NCI-H510A (cell line): ENCODE measurements at regions not wholly inside any gene's neighbourhood (a gene's known extent, or its start where the extent isn't known, plus 50 kb on each side); places are given as distances from the start of the nearest gene placed in this dataset.

Experiments
- DNase-seq: peaks from one replicate; lab custom pipeline; 2025; lab: John Stamatoyannopoulos, UW

GRCh38 chr2:204109681-204110080 is 173.1 kb downstream of the ICOS start:
- no peak for DNase-seq

GRCh38 chr2:204110338-204110741 is 173.8 kb downstream of the ICOS start:
- no peak for DNase-seq

DNA sequence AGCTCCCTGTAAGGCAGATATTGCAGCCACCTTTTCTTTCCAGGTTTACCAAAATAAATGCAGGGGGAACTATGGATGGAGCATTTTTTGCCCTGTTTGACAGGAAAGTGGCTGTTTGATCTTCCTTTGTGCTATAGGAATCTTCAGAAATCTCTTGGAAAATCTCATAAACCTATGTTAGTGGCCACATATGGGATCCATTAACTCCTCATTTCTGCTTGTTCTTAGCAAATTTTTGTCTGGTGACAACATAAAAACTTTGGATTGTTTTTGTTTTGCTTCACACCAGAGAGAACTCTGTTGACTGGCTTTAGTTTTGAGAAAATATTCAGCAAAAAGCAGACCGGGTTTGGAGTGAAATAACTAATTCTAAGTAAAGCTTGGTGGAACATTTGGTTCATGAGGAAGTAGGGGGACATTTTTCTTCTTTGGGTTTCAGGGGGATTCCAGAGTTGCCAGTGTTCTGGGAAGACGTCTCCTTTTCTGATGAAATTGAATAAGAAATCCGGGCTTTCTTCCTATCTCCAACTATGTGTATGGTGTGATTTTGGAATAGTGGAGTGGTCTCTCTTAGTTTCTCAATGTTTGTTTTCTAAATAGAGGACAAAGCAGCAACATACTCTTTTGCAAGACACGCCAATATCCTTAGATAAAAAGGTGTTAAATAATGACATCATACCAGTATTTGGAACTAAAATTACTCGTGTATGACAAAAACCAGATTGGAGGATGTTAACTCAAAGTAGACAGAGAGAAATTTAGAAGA is 174.4 kb downstream of the ICOS start:
- no peak for DNase-seq

GRCh38 chr2:204112084-204112770 is 175.7 kb downstream of the ICOS start:
- no peak for DNase-seq

DNA sequence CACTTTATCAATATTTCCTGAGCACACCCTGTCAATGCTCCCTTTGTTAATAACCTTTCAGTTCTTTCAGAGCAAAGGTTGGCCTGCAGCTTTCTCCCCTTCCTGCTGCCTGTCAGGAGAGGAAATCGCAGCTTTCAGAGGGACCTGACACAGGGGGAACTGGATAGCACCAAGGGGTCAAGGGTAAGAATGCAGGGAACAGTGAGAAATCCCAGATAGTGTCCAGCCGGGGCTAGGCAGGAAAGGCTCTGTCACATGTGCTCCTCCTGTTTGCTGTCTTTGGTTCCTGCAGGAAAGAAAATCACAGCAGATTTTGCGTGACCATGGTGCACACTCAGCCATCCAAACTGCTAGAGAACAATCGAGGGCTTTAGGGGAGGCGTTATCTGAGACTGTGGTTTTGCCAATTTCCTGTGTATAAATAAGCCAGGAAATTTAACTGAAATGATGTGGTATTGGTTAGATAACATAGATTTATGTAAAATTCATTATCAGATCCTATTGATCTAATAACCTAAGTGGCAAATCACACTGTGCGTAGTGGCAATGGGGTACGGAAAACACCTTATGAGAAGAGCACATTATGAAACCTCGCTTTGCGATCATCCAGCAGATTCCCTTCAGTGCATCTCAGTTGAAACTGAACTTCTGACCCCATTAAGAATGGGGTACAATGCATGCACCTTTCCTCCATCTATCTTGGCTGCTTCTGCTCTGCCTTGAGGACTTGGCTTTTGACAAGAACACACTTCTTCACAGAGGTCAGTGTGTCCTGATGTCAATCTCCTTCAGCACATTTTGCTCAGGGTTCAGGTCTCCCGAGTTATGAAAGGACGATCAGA is 178.0 kb downstream of the ICOS start:
- DNase-seq: no peak

DNA sequence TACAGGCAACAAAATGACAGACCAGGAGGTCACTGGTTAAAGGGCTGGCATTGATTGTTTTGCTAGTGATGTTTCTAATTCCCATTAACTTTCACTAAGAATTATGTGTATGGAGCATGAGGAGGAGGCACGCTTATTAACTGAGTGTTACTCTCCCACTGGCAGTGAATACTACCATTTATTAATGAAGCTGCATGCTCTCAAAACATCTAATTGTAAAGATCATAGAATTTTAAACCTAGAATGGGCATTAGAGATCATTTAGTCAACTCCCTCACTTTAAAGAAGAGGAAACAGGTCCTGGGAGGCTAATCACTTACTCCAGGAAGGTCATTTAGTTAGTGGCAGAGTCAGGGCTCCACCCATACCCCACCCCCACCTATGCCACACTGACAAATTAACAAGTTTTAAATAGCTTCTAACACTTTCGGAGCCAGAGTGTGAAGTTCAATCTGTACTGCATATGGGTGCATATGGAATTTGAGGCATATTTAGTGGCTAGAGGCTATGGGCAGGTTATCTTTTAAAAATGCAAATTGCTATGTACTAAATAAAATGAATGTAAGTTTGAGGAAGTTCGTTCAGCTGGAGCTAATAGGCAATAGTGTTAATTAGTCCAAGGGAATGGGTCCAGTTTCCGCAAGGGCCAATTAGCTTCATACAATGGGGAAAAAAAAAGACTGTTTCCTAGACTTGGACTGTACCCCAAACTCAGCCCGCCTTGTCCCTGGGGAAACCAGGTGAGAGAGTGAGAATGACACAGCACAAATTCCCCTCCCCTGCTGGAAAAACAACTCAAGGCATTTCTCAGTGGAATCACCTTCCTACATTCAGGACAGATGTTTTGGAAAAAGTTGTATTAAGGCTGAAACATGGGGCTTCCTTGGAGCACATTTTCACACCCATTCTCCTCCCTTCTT is 178.8 kb downstream of the ICOS start:
- no peak for DNase-seq

DNA sequence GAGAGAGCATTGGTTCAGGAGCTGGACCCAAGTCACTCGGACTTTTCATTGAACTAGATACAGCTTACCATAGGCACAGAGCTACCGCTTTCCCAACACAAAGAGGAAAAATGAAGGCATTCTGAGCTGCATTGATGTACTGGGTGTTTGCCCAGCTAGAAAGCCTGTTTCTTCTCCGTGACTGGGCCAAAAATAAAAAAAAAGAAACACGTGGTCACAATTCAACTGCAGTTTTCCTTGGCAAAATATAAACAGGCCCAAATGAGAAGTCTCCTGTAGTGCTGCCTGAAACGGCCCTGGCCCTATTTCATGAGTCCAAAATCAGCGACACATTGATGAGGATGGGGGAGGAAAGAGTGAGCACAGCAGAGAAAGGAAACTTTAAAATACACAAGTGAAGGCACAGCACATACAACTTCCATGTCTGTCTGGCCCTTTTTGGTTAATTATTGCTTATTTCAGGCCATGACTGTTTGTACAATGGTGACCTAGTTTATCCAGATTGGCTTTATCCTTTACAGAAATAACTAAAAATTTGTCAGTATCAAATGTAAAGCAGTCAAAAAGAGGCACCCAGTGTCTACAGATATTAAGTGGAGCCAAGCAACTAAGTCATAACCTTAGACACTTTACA is 179.7 kb downstream of the ICOS start:
- no peak for DNase-seq

GRCh38 chr2:204122425-204122824 is 185.9 kb downstream of the ICOS start:
- no peak for DNase-seq

DNA sequence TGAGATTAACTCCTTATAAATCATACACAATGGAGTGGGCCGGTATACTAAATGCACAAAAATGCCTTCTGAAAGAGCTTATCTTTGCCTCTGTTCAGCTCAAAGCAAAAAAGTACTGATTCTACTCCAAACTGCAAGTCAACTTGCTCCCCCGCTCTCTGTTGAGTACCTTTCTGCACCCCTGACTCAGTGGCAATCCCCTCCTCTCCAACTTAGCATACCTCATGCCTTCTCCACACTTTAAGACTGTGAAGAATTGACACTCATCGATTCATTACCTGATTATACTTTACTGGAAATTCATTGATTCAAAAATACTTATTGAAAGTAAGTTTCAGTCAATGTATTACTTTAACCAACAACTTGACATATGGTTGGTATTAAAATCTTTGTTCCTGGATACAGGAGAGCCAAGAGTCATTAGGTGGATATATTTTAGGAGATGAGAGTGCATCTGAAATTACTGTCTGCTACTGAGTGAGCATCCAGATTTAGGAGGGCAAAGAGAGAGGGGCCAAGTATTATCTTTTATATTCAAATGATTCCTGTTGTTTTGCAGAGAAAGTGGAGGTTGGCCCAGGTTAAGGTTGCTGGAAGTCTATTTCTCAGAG is 187.7 kb downstream of the ICOS start:
- no peak for DNase-seq

- no peak for DNase-seq
Measured at GRCh38 chr2:204126705-204127104, 190.1 kb downstream of the ICOS start.

- no peak for DNase-seq
Measured at GRCh38 chr2:204127238-204127637, 190.7 kb downstream of the ICOS start.

GRCh38 chr2:204129591-204130294 is 193.2 kb downstream of the ICOS start:
- DNase-seq: no peak

DNA sequence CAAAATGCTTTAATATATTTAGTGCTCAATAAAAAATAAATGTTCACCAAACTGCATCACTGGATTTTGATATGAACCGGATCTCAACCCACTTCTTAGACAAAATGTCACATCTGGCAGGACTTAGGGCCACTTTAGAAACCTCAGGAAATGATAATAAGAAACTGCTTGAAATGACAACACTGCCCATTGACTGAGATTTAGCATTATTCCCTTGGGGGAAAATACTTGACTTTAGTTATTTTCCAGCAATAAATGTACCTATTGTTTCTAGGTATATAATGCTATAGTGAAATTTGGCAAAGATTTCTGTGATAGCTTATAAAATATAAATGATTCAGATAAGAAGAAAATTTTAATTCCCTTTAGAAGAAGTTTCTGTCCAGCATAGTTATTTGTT is 195.1 kb downstream of the ICOS start:
- no peak for DNase-seq

DNA sequence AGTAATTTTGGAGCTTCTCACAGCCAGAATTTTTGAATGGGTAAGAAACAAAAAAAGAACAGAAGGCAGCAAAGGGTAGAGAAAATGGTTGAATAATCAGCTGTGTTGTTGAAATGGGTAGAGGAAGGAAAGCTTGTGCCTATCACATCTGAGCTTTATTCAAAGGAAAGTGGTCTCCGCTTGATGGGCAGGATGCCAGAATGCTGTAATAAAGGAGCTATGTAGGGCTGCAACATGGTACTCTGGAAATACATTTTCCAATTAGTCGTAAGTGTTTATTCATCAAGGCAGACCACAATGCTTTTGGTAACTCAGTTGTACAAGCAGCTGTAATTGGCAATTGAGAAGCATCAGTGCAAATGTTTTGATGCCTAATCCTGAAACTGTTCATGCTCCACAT is 196.9 kb downstream of the ICOS start:
- no peak for DNase-seq

DNA sequence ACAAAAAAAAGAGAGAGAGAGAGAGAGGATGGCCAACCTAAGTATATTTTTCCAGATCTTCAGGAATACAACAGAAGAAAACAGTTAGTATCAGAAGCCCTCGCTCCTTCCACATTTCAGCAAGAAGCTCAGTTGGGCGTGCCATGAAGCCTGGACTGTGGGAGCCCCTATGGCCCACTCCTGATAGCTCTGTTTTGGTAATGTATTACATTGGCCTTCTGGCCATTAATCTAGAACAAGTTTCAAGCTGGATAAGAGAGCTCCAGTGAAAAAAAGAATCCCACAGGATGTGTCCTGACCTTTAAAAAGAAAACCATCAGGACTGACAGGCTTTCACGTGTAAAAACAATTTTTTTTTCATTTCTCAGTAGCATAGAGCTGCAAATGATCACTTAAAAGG is 197.9 kb downstream of the ICOS start:
- DNase-seq: no peak

- no peak for DNase-seq
Measured at GRCh38 chr2:204135752-204136151, 199.2 kb downstream of the ICOS start.

- DNase-seq: no peak
Measured at GRCh38 chr2:204138206-204138605, 201.6 kb downstream of the ICOS start.

- DNase-seq: no peak
Measured at GRCh38 chr2:204140246-204140645, 203.7 kb downstream of the ICOS start.

DNA sequence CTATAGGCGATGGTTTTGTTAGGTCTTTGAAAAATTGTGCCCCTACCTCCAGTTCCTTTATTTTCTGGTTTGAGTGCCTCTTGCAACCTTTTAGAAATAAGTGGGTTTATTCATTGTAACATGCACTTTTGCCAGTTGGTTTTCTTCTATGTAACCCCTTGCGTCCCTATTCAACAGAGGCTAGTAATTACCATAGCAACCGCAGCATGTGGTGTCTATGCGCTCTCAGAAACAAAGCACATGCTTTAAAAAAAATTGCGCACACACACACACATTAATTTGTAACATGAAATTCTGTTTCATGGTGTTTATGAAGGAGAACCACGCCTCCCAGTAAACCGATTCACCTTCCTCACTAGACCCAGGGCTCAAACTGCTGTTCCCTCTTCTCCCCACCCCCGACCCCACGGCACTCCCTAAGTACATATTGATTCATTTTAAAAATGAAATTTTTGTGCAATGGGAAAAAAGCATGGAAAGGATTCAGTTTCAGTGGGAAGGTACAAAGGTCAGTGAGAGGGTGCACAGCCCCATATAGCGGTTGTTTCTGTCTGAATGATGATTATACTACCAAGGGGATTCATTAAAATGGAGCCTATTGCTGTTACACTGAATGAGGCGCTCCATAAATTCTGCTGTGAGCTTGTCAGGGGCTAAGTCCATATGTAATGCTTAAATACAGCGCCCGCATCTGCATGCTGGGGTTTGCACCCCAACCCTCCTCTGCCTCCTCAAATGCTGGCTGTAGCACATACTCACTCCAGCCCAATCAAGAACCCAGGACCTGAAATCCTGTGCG is 206.9 kb downstream of the ICOS start:
- DNase-seq: no peak
